PC-9 (cell line): ENCODE measurements at regions not wholly inside any gene's neighbourhood (a gene's known extent, or its start where the extent isn't known, plus 50 kb on each side); places are given as distances from the start of the nearest gene placed in this dataset.
A peak's percentile ranks its signal among the peaks of the same experiment; 100 is the strongest.

Source experiments
- BruUV-seq: library from RNA; stranded (reverse); fragments of 400-500 nt; replicated peaks from 2 replicates; lab custom pipeline; 2021; lab: Mats Ljungman, UMichigan
- CTCF ChIA-PET: fragments of 300-600 bp; sonication (Branson Sonifier 250); formaldehyde crosslinking; loops from one replicate; lab custom pipeline; 2022; ENCODE audit warnings: antibody characterized with exemption; lab: Charles Lee
- POLR2A ChIA-PET: fragments of 300-600 bp; sonication (Branson Sonifier 250); formaldehyde crosslinking; loops from one replicate; lab custom pipeline; 2022; ENCODE audit warnings: antibody characterized with exemption; ENCODE audit not compliant: unreplicated experiment; lab: Charles Lee
- DNase-seq, 2 experiments: peaks; one replicate each; pipeline versions ENCODE4 v3.0.0 to v3.0.0-alpha.2; 2015 to 2022; ENCODE audit warnings: mixed read lengths in 1 of 2
- H2AFZ ChIP-seq: fragments of 200-600 bp; sonication (generic); 2 replicates; pipeline ENCODE4 v1.8.1; 2017; ENCODE audit warnings: antibody characterized with exemption
- H3F3A ChIP-seq: fragments of 200-600 bp; sonication (generic); 2 replicates; pipeline ENCODE4 v1.8.1; 2017; ENCODE audit warnings: antibody characterized with exemption, mild to moderate bottlenecking, low read depth; ENCODE audit not compliant: insufficient read depth
- H3K27ac ChIP-seq: fragments of 200-600 bp; sonication (generic); 2 replicates; pipeline ENCODE4 v1.6.1; 2016; ENCODE audit warnings: mixed run types
- H3K27me3 ChIP-seq: fragments of 200-600 bp; sonication (generic); 2 replicates; pipeline ENCODE4 v1.6.1; 2016; ENCODE audit warnings: low read depth, mixed run types; ENCODE audit not compliant: insufficient read depth
- H3K36me3 ChIP-seq: fragments of 200-600 bp; sonication (generic); 2 replicates; pipeline ENCODE4 v1.6.1; 2016; ENCODE audit warnings: low read depth, mixed run types
- H3K4me1 ChIP-seq: fragments of 200-600 bp; sonication (generic); replicated peaks from 2 replicates; pipeline ENCODE4 v1.6.1; 2016; ENCODE audit warnings: mixed run types; ENCODE audit not compliant: insufficient read depth
- H3K4me2 ChIP-seq: fragments of 200-600 bp; sonication (generic); 2 replicates; pipeline ENCODE4 v1.6.1; 2017; ENCODE audit warnings: mixed run types
- H3K4me3 ChIP-seq: fragments of 200-600 bp; sonication (generic); 2 replicates; pipeline ENCODE4 v1.6.1; 2016; ENCODE audit warnings: mixed run types
- H3K79me2 ChIP-seq: fragments of 200-600 bp; sonication (generic); 2 replicates; pipeline ENCODE4 v1.6.1; 2017; ENCODE audit warnings: low read depth, mixed run types
- H3K9me2 ChIP-seq: fragments of 200-600 bp; sonication (generic); 2 replicates; pipeline ENCODE4 v1.8.1; 2017; ENCODE audit warnings: mild to moderate bottlenecking; ENCODE audit not compliant: insufficient read depth
- H3K9me3 ChIP-seq: fragments of 200-600 bp; sonication (generic); 2 replicates; pipeline ENCODE4 v1.8.1; 2016; ENCODE audit warnings: low read depth; ENCODE audit not compliant: insufficient read depth
- H4K20me1 ChIP-seq: fragments of 200-600 bp; sonication (generic); 2 replicates; pipeline ENCODE4 v1.8.1; 2017; ENCODE audit not compliant: insufficient read depth
- EZH2 ChIP-seq: fragments of 200-600 bp; sonication (generic); IDR thresholded peaks from 2 replicates; pipeline ENCODE4 v1.8.0; 2017; ENCODE audit warnings: antibody characterized with exemption, low read depth
- intact Hi-C: fragments of 100-400 bp; cut with micrococcal nuclease; formaldehyde crosslinking; loops from one replicate; pipeline ENCODE4 v1.10.0; 2022; ENCODE audit not compliant: unreplicated experiment
- TF ChIP-seq, protein P1 (sequence below): fragments of 200-600 bp; sonication (generic); conservative IDR thresholded peaks from 2 replicates; pipeline ENCODE4 v1.6.1; 2017; ENCODE audit warnings: mixed run types, antibody characterized with exemption, mild to moderate bottlenecking, moderate library complexity

DNA sequence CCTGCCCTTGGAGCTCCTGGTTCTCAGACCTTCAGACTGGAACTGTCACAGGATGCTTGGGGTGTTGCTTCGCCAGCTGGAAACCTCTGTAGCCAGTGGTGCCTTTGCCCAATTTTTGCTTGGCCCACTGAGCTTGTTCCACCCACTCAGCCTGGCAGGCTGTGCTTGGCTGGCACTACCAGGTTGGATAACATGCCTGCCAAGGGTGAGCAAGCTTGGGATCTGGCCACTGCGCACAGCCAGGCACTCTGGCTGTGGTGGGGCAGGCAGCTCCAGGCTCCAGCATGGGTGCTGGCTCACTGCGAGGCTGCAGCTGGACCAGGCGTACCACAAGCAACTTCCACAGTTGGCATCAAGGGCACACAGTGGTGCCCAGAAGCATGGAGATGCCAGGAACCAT lies 967.8 kb upstream of the NCAM2 start:
- no peaks in the 10 kb centered on the region for H3F3A ChIP-seq
- no peaks in the 10 kb centered on the region for H3K4me1 ChIP-seq
- BruUV-seq: no TSS peak
- H3K36me3 ChIP-seq: no peaks in the 10 kb centered on the region
- no peaks in the 10 kb centered on the region for H3K9me2 ChIP-seq
- H3K9me3 ChIP-seq: no peaks in the 10 kb centered on the region
- H4K20me1 ChIP-seq: no peaks in the 10 kb centered on the region
- POLR2A ChIA-PET: no interaction called here
- TF ChIP-seq EZH2: no peak
- TF ChIP-seq, protein P1, sequence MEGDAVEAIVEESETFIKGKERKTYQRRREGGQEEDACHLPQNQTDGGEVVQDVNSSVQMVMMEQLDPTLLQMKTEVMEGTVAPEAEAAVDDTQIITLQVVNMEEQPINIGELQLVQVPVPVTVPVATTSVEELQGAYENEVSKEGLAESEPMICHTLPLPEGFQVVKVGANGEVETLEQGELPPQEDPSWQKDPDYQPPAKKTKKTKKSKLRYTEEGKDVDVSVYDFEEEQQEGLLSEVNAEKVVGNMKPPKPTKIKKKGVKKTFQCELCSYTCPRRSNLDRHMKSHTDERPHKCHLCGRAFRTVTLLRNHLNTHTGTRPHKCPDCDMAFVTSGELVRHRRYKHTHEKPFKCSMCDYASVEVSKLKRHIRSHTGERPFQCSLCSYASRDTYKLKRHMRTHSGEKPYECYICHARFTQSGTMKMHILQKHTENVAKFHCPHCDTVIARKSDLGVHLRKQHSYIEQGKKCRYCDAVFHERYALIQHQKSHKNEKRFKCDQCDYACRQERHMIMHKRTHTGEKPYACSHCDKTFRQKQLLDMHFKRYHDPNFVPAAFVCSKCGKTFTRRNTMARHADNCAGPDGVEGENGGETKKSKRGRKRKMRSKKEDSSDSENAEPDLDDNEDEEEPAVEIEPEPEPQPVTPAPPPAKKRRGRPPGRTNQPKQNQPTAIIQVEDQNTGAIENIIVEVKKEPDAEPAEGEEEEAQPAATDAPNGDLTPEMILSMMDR: no peak
- H3K4me3 ChIP-seq: no peak overlapping the region
- intact Hi-C loops: no loop called here
- no peaks in the 10 kb centered on the region for H3K79me2 ChIP-seq
- DNase-seq: no peak
- H3K4me2 ChIP-seq: no peak overlapping the region
- H3K27me3 ChIP-seq: no peaks in the 10 kb centered on the region
- CTCF ChIA-PET: no interaction called here
- H2AFZ ChIP-seq: no peak overlapping the region
- no peak overlapping the region for H3K27ac ChIP-seq

GRCh38 chr21:20031807-20032206 lies 966.4 kb upstream of the NCAM2 start:
- DNase-seq: no peak
- Histone ChIP-seq H3K27ac (no peak overlapping the region), H3F3A (no peaks in the 10 kb centered on the region), H3K79me2 (no peaks in the 10 kb centered on the region), H3K4me3 (no peak overlapping the region), H3K27me3 (no peaks in the 10 kb centered on the region), H2AFZ (no peak overlapping the region), H3K9me3 (no peaks in the 10 kb centered on the region), H3K36me3 (no peaks in the 10 kb centered on the region), H3K9me2 (no peaks in the 10 kb centered on the region), H3K4me2 (no peak overlapping the region), H3K4me1 (no peaks in the 10 kb centered on the region), H4K20me1 (no peaks in the 10 kb centered on the region)
- intact Hi-C loops: no loop called here
- TF ChIP-seq, protein P1: no peak
- TF ChIP-seq EZH2: no peak
- BruUV-seq: no TSS peak
- ChIA-PET POLR2A (no interaction called here), CTCF (no interaction called here)

GRCh38 chr21:20040768-20041167 lies 957.4 kb upstream of the NCAM2 start:
- intact Hi-C loops: no loop called here
- BruUV-seq: no TSS peak
- TF ChIP-seq EZH2: no peak
- TF ChIP-seq, protein P1: 0 out of 2 replicates have a peak, but pooled peaks have one; percentile 21
- H3K27ac ChIP-seq: no peak overlapping the region
- no peak overlapping the region for H3K4me2 ChIP-seq
- no peaks in the 10 kb centered on the region for H3K27me3 ChIP-seq
- H3K9me2 ChIP-seq: no peaks in the 10 kb centered on the region
- no peaks in the 10 kb centered on the region for H3K9me3 ChIP-seq
- DNase-seq: no peak
- no peaks in the 10 kb centered on the region for H3F3A ChIP-seq
- no peaks in the 10 kb centered on the region for H3K79me2 ChIP-seq
- no peaks in the 10 kb centered on the region for H4K20me1 ChIP-seq
- H3K36me3 ChIP-seq: no peaks in the 10 kb centered on the region
- no peak overlapping the region for H2AFZ ChIP-seq
- ChIA-PET POLR2A (no interaction called here), CTCF (no interaction called here)
- H3K4me3 ChIP-seq: no peak overlapping the region
- no peaks in the 10 kb centered on the region for H3K4me1 ChIP-seq
